GM12892 (cell line): ENCODE measurements at regions not wholly inside any gene's neighbourhood (a gene's known extent, or its start where the extent isn't known, plus 50 kb on each side); places are given as distances from the start of the nearest gene placed in this dataset.

ENCODE experiments used
- POLR2A ChIP-seq: IDR thresholded peaks from 2 replicates; pipeline ENCODE4 v1.6.1; 2011; ENCODE audit warnings: low read depth, low read length, control low read depth
- POLR2AphosphoS5 ChIP-seq: IDR thresholded peaks from 2 replicates; pipeline ENCODE4 v1.6.1; 2011; ENCODE audit warnings: low read depth, low read length, control low read depth
- TAF1 ChIP-seq: IDR thresholded peaks from 2 replicates; pipeline ENCODE4 v1.6.1; 2011; ENCODE audit warnings: low read depth, mild to moderate bottlenecking, control low read depth, low read length, borderline replicate concordance

- TF ChIP-seq POLR2A, result no peak
- TF ChIP-seq POLR2AphosphoS5, result no peak
- TF ChIP-seq TAF1, result no peak
These were observed 217.1 kb downstream of the IPMK start for GRCh38 chr10:58050575-58050974.
